Ectodermal cell (in vitro differentiated cells): ENCODE measurements at regions not wholly inside any gene's neighbourhood (a gene's known extent, or its start where the extent isn't known, plus 50 kb on each side); places are given as distances from the start of the nearest gene placed in this dataset.

Experiments used
- H3K27ac ChIP-seq: 2 replicates; pipeline ENCODE4 v1.7.0; 2013; ENCODE audit warnings: mild to moderate bottlenecking, low read depth, low read length; ENCODE audit not compliant: insufficient read depth, poor library complexity, severe bottlenecking
- H3K27me3 ChIP-seq: 2 replicates; pipeline ENCODE4 v1.7.0; 2013; ENCODE audit warnings: mild to moderate bottlenecking, low read length; ENCODE audit not compliant: insufficient read depth, control insufficient read depth, poor library complexity, severe bottlenecking
- H3K36me3 ChIP-seq: one replicate; pipeline ENCODE4 v1.7.0; 2013; ENCODE audit warnings: low read length; ENCODE audit not compliant: control insufficient read depth, insufficient read depth
- H3K4me1 ChIP-seq: one replicate; pipeline ENCODE4 v1.7.0; 2013; ENCODE audit warnings: low read length; ENCODE audit not compliant: control insufficient read depth, insufficient read depth
- H3K4me3 ChIP-seq: 2 replicates; pipeline ENCODE4 v1.7.0; 2013; ENCODE audit warnings: low read depth, low read length, control low read depth; ENCODE audit not compliant: insufficient read depth
- H3K9me3 ChIP-seq: 2 replicates; pipeline ENCODE4 v1.7.0; 2013; ENCODE audit warnings: mild to moderate bottlenecking, low read length, moderate library complexity; ENCODE audit not compliant: control insufficient read depth
- WGBS, 2 experiments: methylation state at CpG; one replicate each; pipeline ENCODE4 v1.1.7; 2013; ENCODE audit warnings: missing lambda C conversion rate in 2 of 2; 5-methylcytosine and 5-hydroxymethylcytosine counted together

DNA sequence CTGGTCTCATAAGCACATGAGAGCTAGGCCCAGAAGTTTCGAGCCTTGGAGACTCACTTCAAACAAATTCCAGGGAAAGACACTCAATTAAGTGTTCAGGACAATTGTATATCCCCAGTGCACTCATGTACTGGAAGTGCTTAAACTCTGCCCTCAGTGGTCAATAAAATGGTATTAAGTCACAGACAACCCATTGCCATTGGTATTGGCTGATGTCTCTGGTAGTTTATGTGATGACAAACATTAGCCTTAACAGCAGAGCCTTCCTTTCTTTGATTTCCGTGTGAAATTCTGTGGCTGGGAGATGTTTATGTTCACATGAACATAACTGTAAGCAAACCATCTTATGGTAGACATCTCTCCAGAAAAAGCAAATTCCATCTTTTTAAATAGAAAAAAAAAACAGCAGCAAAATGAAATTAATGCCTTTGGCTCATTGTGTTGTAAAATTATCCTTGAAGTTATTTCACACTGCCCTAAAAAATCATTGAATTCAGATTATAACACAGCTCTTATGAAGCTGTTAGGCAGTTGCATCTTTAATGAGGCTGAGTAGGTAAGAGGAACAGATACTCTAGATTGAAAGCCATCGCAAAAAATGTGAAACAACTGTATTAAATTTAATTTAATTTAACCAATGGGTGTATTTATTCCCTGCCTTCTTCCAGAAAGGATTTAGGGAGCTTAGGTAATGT, 216.2 kb upstream of the PLEKHG7 start:
- H3K27ac ChIP-seq: no peak overlapping the region

GRCh38 chr12:92485351-92486348, 217.1 kb upstream of the PLEKHG7 start:
- no peaks in the 10 kb centered on the region for H3K9me3 ChIP-seq
- 79 to 81% methylated on average over 5 of the region's 6 CpGs for WGBS, 2 experiments
- H3K4me3 ChIP-seq: no peak overlapping the region
- no peaks in the 10 kb centered on the region for H3K36me3 ChIP-seq
- H3K4me1 ChIP-seq: peaks cover 3% of the 10 kb centered on the region
- H3K27ac ChIP-seq: no peak overlapping the region
- H3K27me3 ChIP-seq: no peaks in the 10 kb centered on the region

More for the DNA sequence above, 216.2 kb upstream of the PLEKHG7 start:
- WGBS, 2 experiments: 92 to 97% methylated on average over 2 of the region's 3 CpGs
- no peaks in the 10 kb centered on the region for H3K27me3 ChIP-seq
- H3K36me3 ChIP-seq: no peaks in the 10 kb centered on the region
- H3K4me3 ChIP-seq: no peak overlapping the region
- peaks cover 3% of the 10 kb centered on the region for H3K4me1 ChIP-seq
- no peaks in the 10 kb centered on the region for H3K9me3 ChIP-seq

DNA sequence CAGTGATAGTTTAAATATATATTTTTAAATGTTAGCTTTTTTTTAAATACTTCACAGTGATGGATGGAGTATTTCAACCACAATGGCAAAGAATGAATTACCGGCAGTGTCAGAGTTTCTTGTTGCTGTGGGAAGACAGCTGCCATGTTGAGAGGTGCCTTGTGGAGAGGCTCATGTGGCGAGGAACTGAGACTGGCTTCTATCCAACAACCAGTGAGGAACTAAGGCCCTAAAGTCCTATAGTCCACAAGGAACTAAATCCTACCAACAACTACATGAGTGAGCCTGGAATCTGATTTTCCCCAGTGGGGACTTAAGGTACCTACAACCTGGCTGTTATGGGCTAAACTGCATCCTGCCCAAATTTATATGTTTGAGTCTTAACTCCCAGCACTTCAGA, 220.2 kb upstream of the PLEKHG7 start:
- Histone ChIP-seq H3K27me3 (no peaks in the 10 kb centered on the region), H3K36me3 (no peaks in the 10 kb centered on the region), H3K4me1 (peaks cover 3% of the 10 kb centered on the region), H3K4me3 (no peak overlapping the region), H3K27ac (no peak overlapping the region), H3K9me3 (no peaks in the 10 kb centered on the region)
- WGBS, 2 experiments: 98 to 100% methylated on average over 2 of the region's 2 CpGs

DNA sequence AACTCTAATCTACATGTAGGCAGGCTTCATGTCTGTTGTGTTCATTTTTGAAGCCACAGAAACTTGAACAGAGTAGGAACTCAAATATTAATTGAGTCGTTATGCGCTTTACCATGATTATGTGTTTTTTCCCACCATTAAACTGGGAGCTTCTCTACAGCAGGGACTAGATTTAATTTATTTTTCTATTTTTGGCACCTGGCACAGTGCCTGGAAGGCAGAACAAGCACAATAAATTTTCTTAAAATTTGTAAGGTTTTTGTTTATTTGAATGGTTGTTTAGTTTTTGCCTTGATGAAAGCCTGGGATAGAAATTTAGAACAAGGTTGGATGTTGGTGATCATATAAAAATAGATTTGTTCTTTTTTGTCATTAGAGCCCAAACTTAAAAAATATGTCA, 221.7 kb upstream of the PLEKHG7 start:
- Histone ChIP-seq H3K4me3 (no peak overlapping the region), H3K27ac (no peak overlapping the region), H3K9me3 (no peaks in the 10 kb centered on the region), H3K36me3 (no peaks in the 10 kb centered on the region), H3K27me3 (no peaks in the 10 kb centered on the region), H3K4me1 (no peaks in the 10 kb centered on the region)
- WGBS, 2 experiments: 98 to 100% methylated on average over 2 of the region's 2 CpGs

DNA sequence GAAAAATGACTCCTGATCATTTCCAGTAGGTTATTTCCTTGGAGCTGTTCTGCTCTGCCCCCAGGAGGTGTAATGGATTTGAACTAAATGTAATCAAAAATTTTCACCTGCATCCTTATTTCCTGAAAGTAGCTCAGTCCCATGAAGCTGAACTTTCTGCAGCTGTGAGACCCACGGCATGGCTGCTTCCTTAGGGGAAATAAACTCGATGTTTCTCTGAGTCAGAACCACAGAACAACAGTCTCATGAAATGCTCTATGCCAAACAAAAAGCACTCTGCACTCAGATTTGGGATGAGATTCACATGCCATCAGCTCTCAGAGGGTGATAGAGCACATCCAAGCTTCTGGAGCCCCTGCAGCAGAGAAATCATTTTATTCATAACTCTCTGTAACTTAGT, 224.1 kb upstream of the PLEKHG7 start:
- Histone ChIP-seq H3K9me3 (no peaks in the 10 kb centered on the region), H3K36me3 (no peaks in the 10 kb centered on the region), H3K27me3 (no peaks in the 10 kb centered on the region), H3K4me3 (no peak overlapping the region), H3K4me1 (no peaks in the 10 kb centered on the region), H3K27ac (no peak overlapping the region)
- 92 to 93% methylated on average over 2 of the region's 2 CpGs for WGBS, 2 experiments

- H3K4me1 ChIP-seq: no peaks in the 10 kb centered on the region
- H3K27ac ChIP-seq: no peak overlapping the region
- H3K27me3 ChIP-seq: no peaks in the 10 kb centered on the region
- H3K4me3 ChIP-seq: no peak overlapping the region
- H3K36me3 ChIP-seq: no peaks in the 10 kb centered on the region
- whole genome bisulfite sequencing, 2 experiments: 86 to 100% methylated on average over 1 of the region's 1 CpG
- H3K9me3 ChIP-seq: no peaks in the 10 kb centered on the region
Measured at GRCh38 chr12:92476844-92477243, 225.9 kb upstream of the PLEKHG7 start.

- Histone ChIP-seq H3K4me3 (no peak overlapping the region), H3K4me1 (no peaks in the 10 kb centered on the region), H3K27me3 (no peaks in the 10 kb centered on the region), H3K9me3 (no peaks in the 10 kb centered on the region), H3K36me3 (no peaks in the 10 kb centered on the region), H3K27ac (no peak overlapping the region)
- WGBS, 2 experiments: 79 to 87% methylated on average over 1 to 2 of the region's 2 CpGs
Measured at GRCh38 chr12:92473564-92473963, 229.2 kb upstream of the PLEKHG7 start.

DNA sequence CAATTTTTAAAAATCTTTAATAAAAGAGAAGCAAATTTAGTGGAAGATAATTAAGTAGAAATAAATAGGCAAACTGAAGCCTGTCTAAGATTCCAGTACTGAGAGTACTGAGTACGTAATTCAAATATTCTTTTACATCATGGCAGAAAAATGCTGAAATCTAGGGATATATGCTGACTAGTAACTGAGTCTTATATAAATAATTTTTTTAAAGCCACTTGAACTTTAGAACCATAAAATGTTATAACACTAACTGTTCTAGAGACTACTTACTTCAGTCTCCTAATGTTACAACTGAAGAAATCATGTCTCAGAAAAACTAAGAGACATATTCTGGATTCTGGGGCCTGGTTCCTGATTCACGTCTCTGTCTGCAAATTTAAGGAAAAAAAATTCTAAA, 230.6 kb upstream of the PLEKHG7 start:
- Histone ChIP-seq H3K36me3 (no peaks in the 10 kb centered on the region), H3K9me3 (no peaks in the 10 kb centered on the region), H3K4me1 (peaks cover 2% of the 10 kb centered on the region), H3K27me3 (no peaks in the 10 kb centered on the region), H3K4me3 (no peak overlapping the region), H3K27ac (no peak overlapping the region)
- 97 to 100% methylated on average over 2 of the region's 2 CpGs for WGBS, 2 experiments

DNA sequence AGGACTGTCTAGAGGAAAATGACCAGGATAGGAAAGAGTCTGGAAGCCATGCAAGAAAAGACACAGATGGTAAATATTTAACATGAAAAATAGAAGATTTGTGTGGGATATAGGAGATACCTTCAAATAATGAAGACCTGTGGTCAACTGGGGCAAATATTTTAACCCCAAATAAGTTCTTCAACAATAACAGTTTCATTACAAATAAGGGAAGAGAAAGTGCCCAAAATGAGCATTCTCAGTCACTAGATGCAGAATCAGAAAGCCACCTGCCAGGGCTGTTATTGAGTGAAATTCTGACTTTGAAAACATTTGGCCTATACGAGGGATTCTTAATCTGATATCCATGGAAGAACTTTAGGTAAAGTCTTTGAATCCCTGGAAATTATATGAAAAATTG, 231.2 kb upstream of the PLEKHG7 start:
- Histone ChIP-seq H3K4me3 (no peak overlapping the region), H3K36me3 (no peaks in the 10 kb centered on the region), H3K9me3 (no peaks in the 10 kb centered on the region), H3K27me3 (no peaks in the 10 kb centered on the region), H3K4me1 (peaks cover 9% of the 10 kb centered on the region), H3K27ac (no peak overlapping the region)
- 93% methylated on average over 1 of the region's 1 CpG for WGBS, 2 experiments

DNA sequence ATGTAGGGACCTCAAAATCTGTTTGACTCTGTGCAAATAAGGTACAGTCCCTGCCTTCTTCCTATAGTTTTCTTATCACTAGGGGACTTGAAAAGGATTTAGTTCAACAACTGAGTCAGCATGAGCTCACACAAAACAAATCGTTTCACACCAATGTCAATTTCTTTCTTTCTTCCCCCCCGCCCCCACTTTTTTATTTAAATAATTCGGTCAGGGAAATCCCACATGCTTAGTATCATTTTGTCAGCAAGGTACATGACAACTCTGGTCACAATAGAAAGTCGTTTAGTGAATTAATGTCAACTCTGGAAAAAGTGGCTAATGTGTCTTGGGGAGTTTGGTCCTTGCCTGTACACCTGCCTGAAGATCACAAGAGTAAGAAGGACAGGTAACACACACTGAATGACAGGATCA, 232.2 kb upstream of the PLEKHG7 start:
- no peaks in the 10 kb centered on the region for H3K9me3 ChIP-seq
- WGBS, 2 experiments: 80 to 82% methylated on average over 4 of the region's 4 CpGs
- no peak overlapping the region for H3K27ac ChIP-seq

More for the DNA sequence above, 232.2 kb upstream of the PLEKHG7 start:
- Histone ChIP-seq H3K4me3 (no peak overlapping the region), H3K36me3 (no peaks in the 10 kb centered on the region), H3K4me1 (peaks cover 15% of the 10 kb centered on the region), H3K27me3 (no peaks in the 10 kb centered on the region)
